ENCODE measurements at regions not wholly inside any gene's neighbourhood (a gene's known extent, or its start where the extent isn't known, plus 50 kb on each side); places are given as distances from the start of the nearest gene placed in this dataset.
A peak's percentile ranks its signal among the peaks of the same experiment; 100 is the strongest.

DNA sequence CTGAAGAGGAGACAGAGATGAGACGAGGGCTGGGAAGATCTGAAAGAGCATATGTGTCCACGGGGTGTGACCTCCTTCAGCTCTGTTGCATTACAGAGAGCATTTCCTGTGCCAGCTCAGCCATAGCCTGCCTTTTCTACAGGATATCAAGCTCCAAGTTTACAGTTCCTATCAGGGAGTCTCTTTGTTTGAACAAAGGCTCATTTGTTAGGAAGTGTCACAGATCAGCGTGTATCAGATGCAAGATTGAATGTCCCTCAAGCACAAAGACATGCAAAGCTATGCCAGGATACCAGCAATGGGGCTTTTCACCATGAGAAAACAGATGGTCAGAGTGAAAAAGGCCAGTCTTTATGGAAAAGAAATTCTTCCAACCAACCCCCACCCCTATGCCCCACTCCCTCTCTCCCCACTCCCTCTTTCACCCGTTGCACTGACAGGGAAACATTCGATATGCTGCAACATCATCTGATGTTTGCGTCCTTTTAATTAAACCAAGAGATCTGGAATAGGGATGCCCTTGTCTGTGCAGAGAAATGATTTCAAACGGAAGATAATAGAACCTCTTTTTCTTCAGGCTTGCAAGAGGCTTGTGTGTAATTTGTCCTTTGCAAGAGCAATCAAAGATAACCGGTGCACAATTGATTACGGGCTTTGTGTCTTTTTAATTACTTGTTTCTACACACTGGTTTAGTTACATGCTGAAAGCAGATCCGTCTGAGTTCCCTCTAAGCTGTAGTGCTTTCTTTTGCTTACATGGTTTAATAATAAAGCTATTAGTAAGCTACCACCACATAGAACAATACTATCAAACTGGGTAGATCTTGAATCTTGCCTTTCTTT is 263.1 kb upstream of the RGMB start:
- Histone ChIP-seq H3K27me3 (ENCODE audit: insufficient read depth, low read length) (no peaks in the 10 kb centered on the region), H3K4me3 (ENCODE audit: insufficient read depth, low read depth, low read length) (no peak overlapping the region), H3K4me2 (ENCODE audit: low read length) (no peak overlapping the region), H2AFZ (ENCODE audit: low read depth, low read length) (peak overlapping the region; percentile 50), H4K20me1 (ENCODE audit: insufficient read depth, low read length) (no peaks in the 10 kb centered on the region), H3K9ac (ENCODE audit: low read length) (no peak overlapping the region), H3K36me3 (ENCODE audit: insufficient read depth, low read length) (no peaks in the 10 kb centered on the region), H3K4me1 (ENCODE audit: insufficient read depth, low read length) (peaks cover 5% of the 10 kb centered on the region), H3K79me2 (ENCODE audit: insufficient read depth, low read length) (no peaks in the 10 kb centered on the region), H3K9me3 (ENCODE audit: insufficient read depth, low read depth, low read length) (no peaks in the 10 kb centered on the region), H3K27ac (ENCODE audit: low read depth, low read length) (no peak overlapping the region)
- no peak for FAIRE-seq
- H3K9me3 Mint-ChIP-seq (ENCODE audit: unreplicated experiment), result peaks cover 2% of the 10 kb centered on the region
- DNase-seq (ENCODE audit: low read depth), result peak; percentile 9
- H3K4me1 Mint-ChIP-seq (ENCODE audit: low read depth, unreplicated experiment), result no peaks in the 10 kb centered on the region
- TF ChIP-seq CTCF (IDR thresholded peaks at IDR 0.05; ENCODE audit: insufficient read depth, low read depth, low read length) (no peak), EZH2 (IDR thresholded peaks at IDR 0.05; ENCODE audit: insufficient read depth, low read length) (no peak)
- H3K27me3 Mint-ChIP-seq (ENCODE audit: low read depth, unreplicated experiment), result no peaks in the 10 kb centered on the region
- H3K4me3 Mint-ChIP-seq (ENCODE audit: unreplicated experiment), result no peak overlapping the region
- no peak overlapping the region for H3K27ac Mint-ChIP-seq (ENCODE audit: unreplicated experiment)
- no peaks in the 10 kb centered on the region for H3K36me3 Mint-ChIP-seq (ENCODE audit: low read depth, unreplicated experiment)

GRCh38 chr5:98513380-98513779 is 260.1 kb upstream of the RGMB start:
- Histone ChIP-seq H3K36me3 (ENCODE audit: insufficient read depth, low read length) (no peaks in the 10 kb centered on the region), H3K9me3 (ENCODE audit: insufficient read depth, low read depth, low read length) (no peaks in the 10 kb centered on the region), H3K4me1 (ENCODE audit: insufficient read depth, low read length) (peaks cover 5% of the 10 kb centered on the region), H4K20me1 (ENCODE audit: insufficient read depth, low read length) (no peaks in the 10 kb centered on the region), H3K27me3 (ENCODE audit: insufficient read depth, low read length) (no peaks in the 10 kb centered on the region), H3K79me2 (ENCODE audit: insufficient read depth, low read length) (no peaks in the 10 kb centered on the region), H3K27ac (ENCODE audit: low read depth, low read length) (no peak overlapping the region), H2AFZ (ENCODE audit: low read depth, low read length) (no peak overlapping the region), H3K4me3 (ENCODE audit: insufficient read depth, low read depth, low read length) (no peak overlapping the region), H3K4me2 (ENCODE audit: low read length) (no peak overlapping the region), H3K9ac (ENCODE audit: low read length) (no peak overlapping the region)
- Mint-ChIP-seq H3K27ac (ENCODE audit: unreplicated experiment) (no peak overlapping the region), H3K4me1 (ENCODE audit: low read depth, unreplicated experiment) (no peaks in the 10 kb centered on the region), H3K36me3 (ENCODE audit: low read depth, unreplicated experiment) (no peaks in the 10 kb centered on the region), H3K27me3 (ENCODE audit: low read depth, unreplicated experiment) (no peaks in the 10 kb centered on the region), H3K9me3 (ENCODE audit: unreplicated experiment) (no peaks in the 10 kb centered on the region), H3K4me3 (ENCODE audit: unreplicated experiment) (no peak overlapping the region)
- DNase-seq (ENCODE audit: low read depth) (no peak), FAIRE-seq (no peak)
- TF ChIP-seq EZH2 (IDR thresholded peaks at IDR 0.05; ENCODE audit: insufficient read depth, low read length), result no peak
- TF ChIP-seq CTCF (IDR thresholded peaks at IDR 0.05; ENCODE audit: insufficient read depth, low read depth, low read length), result no peak

GRCh38 chr5:98514215-98514614 is 259.2 kb upstream of the RGMB start:
- Histone ChIP-seq H3K4me2 (ENCODE audit: low read length) (no peak overlapping the region), H4K20me1 (ENCODE audit: insufficient read depth, low read length) (no peaks in the 10 kb centered on the region), H3K27me3 (ENCODE audit: insufficient read depth, low read length) (no peaks in the 10 kb centered on the region), H3K4me1 (ENCODE audit: insufficient read depth, low read length) (peaks cover 5% of the 10 kb centered on the region), H3K27ac (ENCODE audit: low read depth, low read length) (no peak overlapping the region), H3K9me3 (ENCODE audit: insufficient read depth, low read depth, low read length) (no peaks in the 10 kb centered on the region), H3K79me2 (ENCODE audit: insufficient read depth, low read length) (no peaks in the 10 kb centered on the region), H3K9ac (ENCODE audit: low read length) (no peak overlapping the region), H3K4me3 (ENCODE audit: insufficient read depth, low read depth, low read length) (no peak overlapping the region), H3K36me3 (ENCODE audit: insufficient read depth, low read length) (no peaks in the 10 kb centered on the region), H2AFZ (ENCODE audit: low read depth, low read length) (no peak overlapping the region)
- no peaks in the 10 kb centered on the region for H3K27me3 Mint-ChIP-seq (ENCODE audit: low read depth, unreplicated experiment)
- no peak overlapping the region for H3K27ac Mint-ChIP-seq (ENCODE audit: unreplicated experiment)
- no peak overlapping the region for H3K4me3 Mint-ChIP-seq (ENCODE audit: unreplicated experiment)
- no peak for DNase-seq (ENCODE audit: low read depth)
- no peaks in the 10 kb centered on the region for H3K9me3 Mint-ChIP-seq (ENCODE audit: unreplicated experiment)
- no peaks in the 10 kb centered on the region for H3K36me3 Mint-ChIP-seq (ENCODE audit: low read depth, unreplicated experiment)
- H3K4me1 Mint-ChIP-seq (ENCODE audit: low read depth, unreplicated experiment), result no peaks in the 10 kb centered on the region
- FAIRE-seq, result no peak
- TF ChIP-seq EZH2 (IDR thresholded peaks at IDR 0.05; ENCODE audit: insufficient read depth, low read length) (no peak), CTCF (IDR thresholded peaks at IDR 0.05; ENCODE audit: insufficient read depth, low read depth, low read length) (no peak)
